GM10248 (cell line): ENCODE measurements at regions not wholly inside any gene's neighbourhood (a gene's known extent, or its start where the extent isn't known, plus 50 kb on each side); places are given as distances from the start of the nearest gene placed in this dataset.
"Not testable (repeated sequence)": the region's sequence is repeated elsewhere in the genome, so short reads cannot be mapped to it uniquely, and the experiment has no call there.

Experiments used
- CTCF ChIA-PET: fragments of 300-600 bp; sonication (Branson Sonifier 250); formaldehyde crosslinking; extraction: SDS; loops from one replicate; lab custom pipeline; 2021; ENCODE audit warnings: antibody characterized with exemption; lab: Yijun Ruan, JAX
- POLR2A ChIA-PET: fragments of 350-650 bp; sonication (Branson Sonifier 250); formaldehyde crosslinking; extraction: SDS; loops from one replicate; lab custom pipeline; 2020; ENCODE audit warnings: antibody characterized with exemption; lab: Yijun Ruan, JAX
- DNase-seq: peaks from one replicate; pipeline ENCODE4 v3.0.0; 2012; ENCODE audit errors: extremely low spot score
- CTCF ChIP-seq: IDR thresholded peaks from 2 replicates; pipeline ENCODE4 v1.5.1; 2012; ENCODE audit warnings: mild to moderate bottlenecking, low read depth; ENCODE audit errors: extremely low read depth, missing control alignments, control extremely low read depth

GRCh38 chr2:189312211-189312610 is 129.1 kb upstream of the WDR75 start:
- DNase-seq: no peak
- ChIA-PET CTCF (interaction anchor here (1.2 kb wide), 2 partner anchors 26 to 170 kb away, joined by 3 read pairs; no protein-coding TSS in a partner anchor), POLR2A (no interaction called here)
- TF ChIP-seq CTCF: no peak

- TF ChIP-seq CTCF: no peak
- DNase-seq: no peak
- ChIA-PET POLR2A (no interaction called here), CTCF (interaction anchor here (0.9 to 1.2 kb wide), 4 partner anchors 17 to 219 kb away, joined by 3 read pairs; no protein-coding TSS in a partner anchor)
Observed at GRCh38 chr2:189312643-189313042, 128.6 kb upstream of the WDR75 start.

GRCh38 chr2:189318761-189319160 is 122.5 kb upstream of the WDR75 start:
- DNase-seq: no peak
- TF ChIP-seq CTCF: no peak
- ChIA-PET CTCF (interaction anchor here (1.0 kb wide), 1 partner anchor 15 kb away, joined by 3 read pairs; no protein-coding TSS in a partner anchor), POLR2A (no interaction called here)

- CTCF ChIA-PET, POLR2A ChIA-PET, DNase-seq: not testable (repeated sequence)
Observed at GRCh38 chr2:189319424-189319823, 121.8 kb upstream of the WDR75 start.

GRCh38 chr2:189327879-189328847 is 113.1 kb upstream of the WDR75 start:
- ChIA-PET CTCF (no interaction called here), POLR2A (no interaction called here)
- no peak for DNase-seq
- no peak for TF ChIP-seq CTCF

GRCh38 chr2:189328848-189329245 is 112.4 kb upstream of the WDR75 start:
- no peak for TF ChIP-seq CTCF
- ChIA-PET POLR2A (no interaction called here), CTCF (no interaction called here)

More at GRCh38 chr2:189328848-189329245, 112.4 kb upstream of the WDR75 start:
- DNase-seq: no peak
